ENCODE measurements at regions not wholly inside any gene's neighbourhood (a gene's known extent, or its start where the extent isn't known, plus 50 kb on each side); places are given as distances from the start of the nearest gene placed in this dataset.

DNA sequence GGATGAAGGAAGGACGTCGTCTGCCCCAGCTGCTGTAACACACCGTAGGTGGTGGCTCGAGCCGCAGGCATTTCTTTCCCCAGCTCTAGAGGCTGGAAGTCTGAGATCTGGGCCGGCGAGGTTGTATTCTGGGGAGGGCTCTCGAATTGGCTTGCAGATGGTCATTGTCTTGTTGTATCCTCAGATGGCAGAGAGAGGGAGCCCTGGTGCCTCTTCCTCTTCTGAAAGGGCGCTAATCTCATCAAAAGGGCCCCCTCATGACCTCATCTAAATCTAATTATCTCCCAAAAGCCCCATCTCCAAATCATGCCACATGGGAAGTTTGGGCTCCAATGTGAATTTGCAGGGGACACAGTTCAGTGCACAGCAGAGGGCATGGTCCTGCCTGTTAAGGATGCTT is 109.0 kb downstream of the SIK1 start:
- no peak for DNase-seq

DNA sequence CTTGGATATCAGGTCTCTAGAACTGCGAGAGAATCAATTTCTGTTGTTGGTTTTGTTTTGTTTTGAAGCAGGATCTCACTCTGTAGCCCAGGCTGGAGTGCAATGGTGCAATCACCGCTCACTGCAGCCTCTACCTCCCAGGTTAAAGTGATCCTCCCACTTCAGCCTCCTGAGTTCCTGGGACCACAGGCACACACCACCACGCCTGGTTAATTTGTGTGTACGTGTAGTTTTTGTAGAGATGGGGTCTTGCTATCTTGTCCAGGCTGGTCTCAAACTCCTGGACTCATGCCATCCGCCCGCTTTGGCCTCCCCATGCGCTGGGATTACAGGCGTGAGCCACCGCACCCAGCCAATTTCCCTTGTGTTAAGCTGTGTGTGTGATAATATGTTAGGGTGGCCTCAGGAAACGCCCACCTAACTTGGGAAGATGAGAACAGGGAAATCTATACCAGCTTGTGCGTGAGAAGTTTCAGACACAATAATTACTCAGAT is 109.6 kb downstream of the SIK1 start:
- no peak for DNase-seq

DNA sequence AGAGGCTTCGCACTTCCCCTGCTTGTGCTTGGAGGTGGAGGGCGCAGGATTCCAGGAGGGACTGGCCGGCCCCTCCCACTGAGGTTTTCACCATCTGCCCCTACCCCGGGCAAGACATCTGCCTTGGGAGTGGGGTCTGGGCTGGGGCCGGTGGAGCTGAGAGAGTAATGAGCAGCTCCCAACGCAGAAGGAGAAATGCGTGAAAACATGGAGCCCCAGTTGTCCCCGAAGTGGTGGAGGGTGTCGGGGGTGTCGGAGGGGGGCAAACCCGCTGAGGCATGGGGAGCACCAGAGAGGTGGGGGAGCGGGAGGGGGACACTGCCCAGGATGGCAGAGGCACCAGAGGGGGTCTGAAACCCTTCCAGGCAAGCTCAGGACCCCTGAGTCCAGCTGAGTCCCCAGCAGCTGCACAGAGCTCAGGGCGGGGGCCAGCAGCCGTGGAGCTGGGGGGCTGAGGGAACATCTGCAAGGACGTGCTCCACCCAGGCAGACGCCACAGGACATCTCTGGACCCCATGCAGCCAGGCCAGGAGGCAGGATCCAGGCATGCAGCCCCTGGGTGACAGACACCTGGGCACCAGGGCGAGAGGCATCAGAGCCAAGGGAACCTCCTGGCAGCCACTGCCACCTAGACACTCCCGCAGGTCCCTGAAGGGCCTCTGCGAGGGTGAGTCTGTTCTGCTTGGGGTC is 110.6 kb downstream of the SIK1 start:
- DNase-seq: no peak

DNA sequence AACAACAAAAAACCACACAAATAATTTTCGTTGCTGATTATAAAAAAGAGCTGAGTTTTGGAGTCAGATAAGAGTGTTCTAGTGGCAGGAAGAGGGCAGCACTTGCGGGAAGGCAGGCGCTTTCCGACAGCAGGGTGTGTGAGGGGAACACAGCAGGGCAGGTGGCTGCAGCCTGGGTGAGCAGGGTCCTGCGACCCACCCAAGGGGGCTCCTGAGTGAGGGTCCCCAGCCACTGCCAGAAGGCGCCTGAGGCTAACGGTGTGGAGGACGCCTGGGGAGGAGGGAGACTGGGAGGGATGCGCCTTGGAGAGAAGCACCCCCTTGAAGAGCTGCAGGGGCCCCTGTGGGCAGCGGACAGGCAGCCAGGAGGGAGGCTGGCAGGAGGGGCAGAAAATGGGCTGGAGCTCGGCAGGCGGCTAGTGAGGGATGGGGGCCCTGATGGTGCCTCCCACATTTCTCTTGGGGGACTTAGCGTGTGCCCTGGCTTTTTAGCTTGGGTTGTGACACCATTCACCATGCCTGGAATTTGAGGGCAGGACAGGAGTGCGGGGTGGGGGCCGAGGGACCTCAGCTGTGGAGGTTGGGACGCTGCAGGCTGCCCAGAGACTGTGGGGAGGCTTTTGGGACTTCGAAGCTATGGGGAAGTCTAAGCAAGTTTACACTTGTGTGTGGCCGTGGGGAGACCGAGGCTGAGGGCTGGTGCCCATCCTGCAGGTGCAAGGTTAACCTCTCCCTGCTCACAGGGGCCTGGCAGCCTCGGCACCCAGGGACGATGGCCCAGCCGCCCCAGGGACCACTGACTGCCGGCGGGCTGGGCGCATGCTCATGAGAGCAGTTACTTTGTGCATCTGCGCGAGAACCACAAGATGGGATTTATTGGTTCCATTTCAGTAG is 111.4 kb downstream of the SIK1 start:
- no peak for DNase-seq

DNA sequence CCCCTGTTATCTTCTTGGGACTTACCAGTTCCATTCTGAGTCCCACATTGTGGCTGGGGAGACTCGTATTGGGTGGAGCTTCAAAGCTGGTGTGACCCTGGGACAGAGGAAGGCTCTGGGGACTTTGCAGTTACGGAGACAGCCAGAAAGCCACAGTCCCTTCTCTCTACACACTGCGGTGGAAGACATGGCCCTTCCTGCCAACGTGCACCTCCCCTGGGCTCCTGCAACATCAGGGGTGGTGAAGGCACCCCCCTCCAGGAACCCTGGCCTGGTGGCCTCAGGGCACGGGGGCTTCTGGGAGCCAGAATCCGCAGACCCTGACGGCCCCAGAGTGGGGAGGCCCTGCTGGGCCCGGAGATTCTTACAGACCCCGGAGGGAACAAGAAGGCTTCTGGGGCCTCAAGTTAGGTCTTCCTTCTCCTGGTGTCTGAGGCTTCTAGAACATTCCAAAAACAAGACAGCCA is 113.0 kb downstream of the SIK1 start:
- no peak for DNase-seq

DNA sequence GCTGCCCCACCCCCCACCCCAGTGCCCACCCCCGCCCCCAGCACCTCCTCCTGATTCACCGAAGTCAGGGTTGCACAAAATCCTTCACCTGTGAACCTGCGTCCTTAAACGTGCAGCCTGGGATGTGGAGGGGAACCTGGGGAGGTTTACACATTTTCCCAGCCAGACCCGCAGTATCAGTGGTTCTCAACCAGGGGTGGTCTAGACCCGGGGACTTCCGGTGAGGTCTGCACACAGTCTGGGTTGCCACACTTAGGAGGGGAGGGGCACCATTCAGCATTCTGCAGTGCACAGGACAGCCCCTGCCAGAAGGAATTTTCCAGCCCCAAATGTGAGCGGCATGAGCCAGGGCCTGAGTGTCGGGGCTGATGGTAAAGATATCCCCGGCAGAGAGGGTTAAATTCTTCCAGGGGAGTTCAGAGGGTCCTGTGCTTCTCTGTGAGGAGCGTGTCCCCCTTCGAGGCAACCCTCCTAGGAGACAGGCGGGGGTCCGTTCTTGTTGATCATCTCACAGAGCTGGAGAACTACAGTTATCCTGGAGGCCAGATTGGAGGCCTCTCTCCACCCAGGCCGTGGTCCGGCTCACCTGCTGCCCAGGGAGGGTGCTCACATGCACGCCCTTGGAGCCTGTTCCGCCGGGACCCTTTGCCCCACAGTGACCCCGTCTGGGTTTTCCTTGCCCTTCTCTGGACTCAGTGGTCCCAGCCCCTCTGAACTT is 113.6 kb downstream of the SIK1 start:
- no peak for DNase-seq

DNA sequence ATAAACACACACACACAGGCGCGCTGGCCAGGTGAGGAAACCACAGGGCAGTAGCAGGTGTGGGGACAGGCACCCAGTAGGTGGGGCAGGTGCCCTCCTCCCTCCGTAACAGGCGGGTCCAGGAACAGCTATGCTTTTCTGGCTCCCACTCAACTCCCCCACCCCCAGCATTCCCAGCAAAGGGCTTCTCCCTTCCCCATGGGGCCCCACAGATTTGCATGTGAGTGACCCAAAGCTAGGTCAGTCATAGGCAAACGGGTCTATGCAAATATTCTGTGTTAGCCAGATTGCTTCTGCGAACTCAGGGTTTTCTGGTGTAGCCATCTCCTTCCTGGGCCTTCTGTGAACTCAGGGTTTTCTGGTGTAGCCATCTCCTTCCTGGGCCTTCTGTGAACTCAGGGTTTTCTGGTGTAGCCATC is 114.2 kb downstream of the SIK1 start:
- no peak for DNase-seq

DNA sequence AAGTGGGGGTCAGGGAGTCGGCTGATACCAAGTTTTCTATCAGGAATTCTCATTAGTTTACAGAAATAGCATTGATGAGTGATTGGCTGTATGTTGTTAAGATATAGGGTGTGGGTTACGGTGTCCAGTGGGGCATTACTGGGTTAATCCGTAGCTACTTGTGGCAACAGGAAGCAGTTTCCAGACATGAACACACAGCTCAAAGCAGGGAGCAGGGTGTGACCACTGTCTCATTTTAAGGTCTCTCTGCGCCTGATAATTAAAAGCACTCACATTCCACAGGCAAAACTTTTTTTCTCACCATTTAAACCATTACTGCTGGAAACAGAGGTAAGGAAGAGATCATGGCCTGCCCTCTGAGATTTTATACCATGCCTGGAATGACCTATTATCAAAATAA is 114.9 kb downstream of the SIK1 start:
- DNase-seq: no peak

DNA sequence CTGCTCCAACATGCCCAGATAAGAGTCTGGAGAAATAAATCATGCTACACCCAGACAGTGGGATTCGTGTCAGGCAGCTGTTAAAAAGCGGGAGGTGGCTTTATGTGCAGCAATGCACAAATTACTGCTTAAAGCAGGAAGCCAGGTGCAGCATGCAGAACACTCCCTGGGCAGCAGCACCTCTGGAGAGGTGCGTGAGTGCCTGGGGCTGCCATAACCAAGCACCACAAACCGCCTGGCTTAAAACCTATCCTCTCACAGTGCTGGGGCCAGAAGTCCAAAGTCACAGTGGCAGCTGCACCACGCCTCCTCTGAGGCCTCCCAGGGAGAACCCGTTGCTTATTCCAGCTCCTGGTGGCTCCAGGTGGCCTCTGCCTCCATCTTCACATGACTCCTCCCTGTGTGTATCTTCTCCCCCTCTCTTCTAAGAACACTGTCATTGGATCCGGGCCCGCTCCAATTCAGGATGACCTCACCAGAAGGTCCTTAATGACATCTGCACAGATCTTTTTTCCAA is 115.6 kb downstream of the SIK1 start:
- no peak for DNase-seq

DNA sequence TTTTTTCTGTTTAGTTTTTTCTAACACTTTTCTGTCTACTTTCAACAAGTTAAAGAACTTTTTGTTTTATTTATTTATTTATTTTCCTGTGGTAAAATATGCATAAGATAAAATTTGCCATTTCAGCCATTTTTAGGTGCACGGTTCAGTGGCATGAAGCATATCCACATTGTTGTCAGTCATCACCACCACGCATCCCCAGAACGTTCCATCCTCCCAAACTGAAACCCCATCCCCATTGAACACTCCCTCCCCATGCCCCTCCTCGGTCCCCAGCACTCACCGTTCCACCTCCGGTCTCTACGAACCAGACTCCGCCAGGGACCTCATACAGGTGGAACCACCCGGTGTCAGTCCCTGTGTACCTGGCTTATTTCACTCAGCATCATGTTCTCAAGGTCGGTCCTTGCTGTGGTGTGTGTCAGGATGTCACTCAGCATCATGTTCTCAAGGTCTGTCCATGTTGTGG is 118.1 kb downstream of the SIK1 start:
- DNase-seq: no peak

DNA sequence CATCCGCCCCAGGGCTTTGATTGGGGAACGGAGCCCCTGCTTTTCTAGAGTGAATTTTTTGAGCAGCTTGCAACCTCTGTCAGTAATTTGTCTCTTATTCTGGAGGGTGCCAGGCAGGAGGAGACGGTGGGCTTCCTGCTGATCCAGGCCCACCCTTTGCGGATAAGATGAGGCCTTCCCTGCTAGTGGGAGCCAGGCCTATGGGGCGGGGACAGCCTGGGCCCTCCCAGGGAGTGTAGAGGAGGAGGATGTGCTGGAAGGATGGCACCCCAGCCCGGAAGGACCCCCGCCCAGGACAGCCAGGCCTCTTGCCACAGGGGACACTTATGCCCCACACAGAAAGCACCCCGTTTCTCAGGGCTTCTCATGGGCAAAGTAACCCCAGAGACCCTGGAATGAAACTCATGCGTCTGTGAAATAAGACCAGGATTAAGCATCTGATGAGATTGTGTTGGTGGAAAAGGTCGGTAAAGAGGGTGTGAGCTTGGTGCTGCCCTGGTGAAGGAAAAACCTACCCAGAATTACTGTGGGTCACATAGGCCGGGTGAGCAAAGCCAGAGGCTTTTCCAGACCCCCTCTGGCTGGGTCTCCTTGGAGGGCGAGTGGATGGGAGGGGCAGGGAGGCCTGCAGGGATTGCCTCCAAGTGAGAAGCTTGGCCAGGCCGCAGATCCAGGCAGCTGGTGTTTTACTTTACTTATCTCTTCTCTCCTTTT is 118.7 kb downstream of the SIK1 start:
- no peak for DNase-seq

DNA sequence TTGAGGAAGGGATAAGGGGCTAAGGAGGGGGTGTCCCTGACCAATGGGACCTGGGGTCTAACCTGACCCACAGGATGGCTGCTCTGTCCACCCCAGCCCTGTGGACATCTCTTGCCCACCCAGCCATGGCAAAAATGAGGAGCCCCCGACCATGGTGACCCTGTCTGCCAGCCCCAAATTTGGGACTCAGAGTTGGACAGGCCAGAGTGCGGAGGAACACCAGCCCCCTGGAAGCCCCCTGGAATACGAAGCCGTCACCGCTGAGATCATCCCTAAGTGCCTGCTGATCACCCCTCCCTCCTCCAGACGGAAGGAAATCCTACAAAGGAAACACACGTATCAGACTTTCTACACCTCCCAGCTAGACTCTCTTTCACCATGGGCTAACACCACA is 119.3 kb downstream of the SIK1 start:
- no peak for DNase-seq

DNA sequence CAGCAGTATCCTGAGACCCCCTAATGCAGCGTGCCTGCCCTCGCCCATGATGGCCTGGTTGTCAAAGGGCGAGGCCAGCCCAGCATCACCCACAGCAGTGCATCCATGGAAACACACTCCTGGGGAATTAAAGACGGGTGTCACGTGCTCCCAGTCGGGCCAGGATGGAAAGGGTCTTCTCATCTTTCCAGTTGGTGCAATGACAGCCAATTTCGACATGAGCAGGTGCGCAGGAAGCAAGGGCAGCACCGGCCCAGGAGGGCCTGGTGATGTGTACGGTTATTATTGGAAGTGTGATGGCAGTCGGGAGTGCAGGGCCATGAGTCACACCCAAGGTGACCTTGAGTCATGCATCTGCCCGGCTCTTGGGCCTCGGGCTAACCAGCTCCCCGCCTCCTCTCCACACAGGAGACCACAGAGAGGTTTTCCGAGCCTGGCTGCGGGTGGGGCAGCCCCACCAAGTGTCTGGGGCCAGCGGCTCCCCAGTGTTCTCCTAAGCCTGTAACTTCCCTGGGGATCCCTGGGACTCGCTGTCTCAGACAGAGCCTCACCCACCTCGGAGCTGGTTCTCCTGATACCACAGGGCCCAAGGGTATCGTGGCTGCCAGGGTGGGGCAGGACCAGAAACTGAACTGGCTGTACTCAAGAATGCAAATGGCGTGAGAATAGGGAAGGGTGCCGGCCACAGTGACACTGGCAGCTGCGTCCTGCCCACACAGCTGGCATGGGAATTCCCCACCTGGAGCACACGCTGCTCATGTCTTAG is 119.8 kb downstream of the SIK1 start:
- DNase-seq: no peak

DNA sequence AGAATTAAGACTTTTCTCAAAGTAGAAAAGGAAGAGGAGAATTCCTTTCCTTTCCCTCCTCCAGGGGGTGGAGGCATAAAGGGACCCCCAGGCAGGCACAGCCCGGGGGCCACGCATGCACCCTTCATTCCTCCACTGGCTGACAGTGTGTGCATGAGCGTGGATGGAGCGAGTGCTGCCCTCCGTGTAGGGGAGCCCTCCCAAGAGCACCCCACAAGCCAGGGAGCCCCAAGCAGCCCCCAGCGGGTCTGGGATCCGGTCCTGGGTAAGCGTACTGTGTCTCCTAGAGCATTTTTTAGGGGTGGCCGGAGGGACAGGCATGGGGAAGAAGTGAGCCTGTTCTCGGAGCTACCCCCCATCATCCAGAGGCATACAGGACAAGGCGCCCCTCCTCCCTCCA is 120.5 kb downstream of the SIK1 start:
- no peak for DNase-seq

DNA sequence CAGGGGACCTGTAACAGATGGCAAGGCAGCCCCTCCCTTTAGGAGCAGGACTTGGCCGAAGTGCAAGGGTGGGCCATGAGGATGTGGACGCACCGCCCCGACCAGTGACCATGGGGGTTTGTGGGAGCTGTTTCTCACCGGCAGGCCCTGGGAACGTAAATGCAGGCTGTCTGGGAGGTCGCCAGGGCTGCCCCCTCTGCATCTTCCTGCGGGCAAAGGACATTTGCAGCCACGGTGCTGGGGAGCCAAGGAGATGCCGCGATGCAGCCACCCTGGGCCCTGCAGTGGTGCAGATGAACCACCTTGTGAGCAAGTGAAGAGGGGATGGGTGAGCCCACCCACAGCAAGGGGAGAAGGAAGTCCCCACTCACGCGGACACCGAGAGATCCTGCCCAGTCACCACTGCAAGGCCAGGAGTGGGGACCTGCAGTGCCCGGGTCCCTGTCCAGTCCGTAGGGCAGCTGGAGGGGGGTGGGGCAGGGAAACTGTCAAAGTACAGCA is 121.1 kb downstream of the SIK1 start:
- DNase-seq: no peak

DNA sequence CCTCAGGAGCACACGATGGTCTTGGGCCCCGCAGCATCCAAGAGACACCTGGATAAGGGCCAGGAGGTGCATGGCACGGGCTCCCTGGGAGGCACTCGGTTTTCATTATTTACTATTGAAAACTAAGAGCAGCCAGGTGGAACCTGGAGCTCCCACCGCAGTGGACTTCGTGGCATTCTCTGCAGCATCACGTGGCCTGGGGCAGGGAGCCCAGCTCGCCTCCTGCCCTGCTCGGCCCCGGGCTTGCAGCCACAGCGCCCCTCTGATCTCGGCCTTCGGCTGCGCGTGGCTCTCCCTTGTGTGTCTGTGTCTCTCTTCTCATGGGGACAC is 121.6 kb downstream of the SIK1 start:
- DNase-seq: no peak

DNA sequence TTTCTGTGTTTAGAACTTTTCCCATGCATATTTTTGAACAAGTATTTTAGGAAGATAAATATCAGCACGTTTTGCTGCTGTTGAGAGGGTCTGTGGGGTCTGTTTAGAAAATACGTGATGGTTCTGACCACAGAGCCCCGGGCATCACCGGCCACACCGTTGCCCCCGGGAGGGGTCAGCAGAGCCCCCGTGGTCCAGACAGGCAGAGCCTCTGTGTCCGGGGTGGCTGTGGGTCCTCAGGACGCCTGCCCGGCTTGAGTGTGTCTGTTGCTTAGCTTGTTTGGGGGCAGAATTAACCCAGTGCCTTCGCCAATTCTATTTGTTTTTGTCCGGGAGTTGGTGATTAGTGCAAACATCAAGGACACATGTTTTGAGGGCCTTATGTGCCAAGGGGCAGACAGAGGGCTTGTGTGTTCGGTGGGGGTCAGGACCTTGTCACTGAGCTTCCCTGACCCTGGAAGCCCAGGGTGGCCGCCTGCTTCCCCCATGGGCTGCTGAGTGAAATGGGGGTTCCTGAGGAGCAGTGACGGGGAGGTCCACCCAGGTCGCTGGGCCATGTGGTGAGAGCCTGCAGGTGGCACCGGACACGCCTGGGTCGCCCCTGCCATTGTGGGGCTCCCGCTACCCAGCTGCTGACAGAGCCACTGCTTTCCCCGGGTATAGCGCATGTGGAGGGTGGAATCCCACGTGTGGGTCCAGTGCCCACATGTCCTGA is 122.2 kb downstream of the SIK1 start:
- DNase-seq: no peak

DNA sequence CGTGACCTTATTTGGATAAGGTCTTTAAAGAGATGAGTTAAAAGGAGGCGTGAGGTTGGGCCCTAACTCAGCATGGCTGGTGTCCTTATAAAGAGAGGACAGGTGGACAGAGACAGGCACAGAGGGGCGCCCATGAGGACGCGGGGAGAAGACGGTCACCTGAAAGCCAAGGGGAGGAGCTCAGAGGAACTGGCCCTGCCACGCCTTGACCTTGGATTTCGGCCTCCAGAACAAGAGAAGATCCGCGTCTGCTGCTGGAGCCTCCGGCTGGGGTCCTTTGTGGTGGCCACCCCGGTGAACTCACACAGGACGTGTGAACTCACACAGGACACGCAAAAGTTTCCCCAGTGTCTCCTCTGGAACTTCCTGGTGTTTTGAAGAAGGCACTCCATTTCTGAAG is 122.7 kb downstream of the SIK1 start:
- no peak for DNase-seq

DNA sequence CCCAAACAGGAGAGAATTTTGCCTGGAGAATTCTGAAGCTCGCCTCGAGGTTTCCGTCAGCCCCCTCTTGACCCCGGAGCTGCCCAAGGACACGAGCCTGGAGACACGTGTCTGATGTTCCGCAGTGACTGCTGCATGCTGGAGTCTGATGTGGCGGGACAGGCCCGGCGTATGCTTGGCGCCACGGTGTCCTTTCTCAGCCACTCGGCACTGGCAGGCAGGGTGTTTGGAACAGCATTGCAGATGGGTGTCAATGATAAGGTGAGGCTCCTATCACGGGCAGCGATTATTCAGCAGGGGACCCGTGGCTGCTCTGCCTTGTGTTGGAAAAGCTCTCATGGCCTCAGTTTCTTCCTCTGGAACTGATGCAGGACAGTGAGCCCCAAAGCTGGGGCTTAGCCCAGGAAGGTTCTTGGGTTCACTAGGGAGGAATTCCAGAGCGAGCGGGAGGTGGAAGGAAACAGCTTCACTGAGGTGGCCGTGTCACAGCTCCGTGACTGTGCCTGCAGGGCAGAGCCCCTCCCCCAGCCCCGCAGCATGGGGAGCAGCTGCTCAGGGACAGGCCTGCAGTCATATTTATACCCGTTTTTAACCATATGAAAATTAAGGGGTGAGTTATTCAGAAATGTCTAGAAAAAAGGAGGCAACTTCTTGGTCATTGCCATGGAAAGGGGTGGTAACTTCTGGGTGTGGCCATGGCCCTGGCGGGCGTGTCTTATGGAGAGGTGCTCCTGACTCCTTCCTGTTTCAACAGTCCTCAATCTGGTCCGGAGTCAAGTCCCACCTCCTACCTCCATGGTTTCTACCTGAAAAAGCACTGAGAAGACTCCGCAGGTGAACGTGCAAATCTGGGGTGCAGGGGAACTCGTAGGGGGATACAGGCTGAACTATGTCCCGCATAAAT is 123.4 kb downstream of the SIK1 start:
- DNase-seq: no peak

Data from left kidney (tissue), 1 donor.